ENCODE measurements at regions not wholly inside any gene's neighbourhood (a gene's known extent, or its start where the extent isn't known, plus 50 kb on each side); places are given as distances from the start of the nearest gene placed in this dataset.

DNA sequence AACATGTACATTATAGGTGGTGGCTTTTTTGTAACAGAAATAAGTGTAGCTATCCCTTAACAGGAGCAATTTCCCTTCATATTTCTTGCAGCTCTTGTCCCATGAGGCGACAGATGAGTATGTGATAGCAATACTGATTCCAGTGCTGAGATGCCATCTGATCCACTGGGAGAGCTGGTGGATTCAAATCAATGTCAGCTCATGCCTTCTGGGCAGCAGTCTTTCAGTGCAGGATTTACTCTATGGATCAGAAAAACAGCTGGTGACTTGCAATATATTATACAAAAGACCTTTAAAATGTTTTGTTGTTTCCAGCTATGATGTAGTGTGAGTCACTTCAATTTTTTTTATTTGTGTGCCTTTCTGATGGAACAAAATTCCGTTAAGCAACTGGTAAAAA is 259.9 kb upstream of the SASH1 start:
- no peak overlapping the region for H2AK5ac ChIP-seq (ENCODE audit: low read depth, low read length)
- no peak overlapping the region for H2BK15ac ChIP-seq (ENCODE audit: low read depth, low read length)
- H4K5ac ChIP-seq (ENCODE audit: low read depth, low read length): no peak overlapping the region
- no peaks in the 10 kb centered on the region for H3K9me1 ChIP-seq (ENCODE audit: insufficient read depth, low read length)
- no peaks in the 10 kb centered on the region for H3K9me3 ChIP-seq (ENCODE audit: control insufficient read depth, insufficient read depth, low read length)
- H3K4me2 ChIP-seq (ENCODE audit: low read depth, low read length): no peak overlapping the region
- no peak overlapping the region for H2BK20ac ChIP-seq (ENCODE audit: low read depth, low read length)
- H3K23ac ChIP-seq (ENCODE audit: low read depth, low read length): no peak overlapping the region
- H3K79me1 ChIP-seq (ENCODE audit: low read depth in 1 of 2, low read length in 2 of 2): no peaks in the 10 kb centered on the region
- ChIA-PET CTCF (no interaction called here), POLR2A (ENCODE audit: unreplicated experiment) (no interaction called here)
- H4K8ac ChIP-seq (ENCODE audit: low read depth in 2 of 2, low read length in 2 of 2): no peak overlapping the region
- intact Hi-C loops (cut with micrococcal nuclease): no loop called here
- H4K20me1 ChIP-seq (ENCODE audit: insufficient read depth, low read length): no peaks in the 10 kb centered on the region
- H3K18ac ChIP-seq (ENCODE audit: low read depth, low read length): no peak overlapping the region
- 40% methylated on average over 1 of the region's 2 CpGs; no CpG with 5 or more reads in 1 of the 2 experiments for WGBS, 2 experiments (ENCODE audit: extremely low coverage in 2 of 2, insufficient read length in 1 of 2)
- H2BK120ac ChIP-seq (ENCODE audit: low read depth, low read length): no peak overlapping the region
- H2BK5ac ChIP-seq (ENCODE audit: low read depth, low read length, poor library complexity, severe bottlenecking): no peak overlapping the region
- ATAC-seq (ENCODE audit: low read depth) (no peak), DNase-seq (no peak)
- H3K27ac ChIP-seq (ENCODE audit: insufficient read depth, low read length): no peak overlapping the region
- H4K91ac ChIP-seq (ENCODE audit: insufficient read depth, low read depth, low read length): no peak overlapping the region
- no peak overlapping the region for H3K56ac ChIP-seq (ENCODE audit: extremely low read depth, insufficient read depth, low read length)
- H3K36me3 ChIP-seq (ENCODE audit: control insufficient read depth, insufficient read depth, low read length): no peaks in the 10 kb centered on the region
- H3K14ac ChIP-seq (replicated peaks; ENCODE audit: low read depth, low read length): no peak overlapping the region
- H3K4me3 ChIP-seq (ENCODE audit: insufficient read depth, low read depth, low read length): no peak overlapping the region
- in situ Hi-C loops (cut with MboI; ENCODE audit: low sequenced_read_pairs): no loop called here
- TF ChIP-seq BHLHE40 (IDR thresholded peaks at IDR 0.05; ENCODE audit: low read depth, low read length): no peak
- TF ChIP-seq, protein P1, sequence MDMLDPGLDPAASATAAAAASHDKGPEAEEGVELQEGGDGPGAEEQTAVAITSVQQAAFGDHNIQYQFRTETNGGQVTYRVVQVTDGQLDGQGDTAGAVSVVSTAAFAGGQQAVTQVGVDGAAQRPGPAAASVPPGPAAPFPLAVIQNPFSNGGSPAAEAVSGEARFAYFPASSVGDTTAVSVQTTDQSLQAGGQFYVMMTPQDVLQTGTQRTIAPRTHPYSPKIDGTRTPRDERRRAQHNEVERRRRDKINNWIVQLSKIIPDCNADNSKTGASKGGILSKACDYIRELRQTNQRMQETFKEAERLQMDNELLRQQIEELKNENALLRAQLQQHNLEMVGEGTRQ (IDR thresholded peaks at IDR 0.05; ENCODE audit: low read depth, low read length): no peak
- TF ChIP-seq RCOR1 (IDR thresholded peaks at IDR 0.05; ENCODE audit: insufficient replicate concordance, low read length): no peak
- no peak for TF ChIP-seq MAZ (IDR thresholded peaks at IDR 0.05; ENCODE audit: borderline replicate concordance, low read depth, low read length)
- no peaks in the 10 kb centered on the region for H3K4me1 ChIP-seq (ENCODE audit: control insufficient read depth, insufficient read depth, low read length)
- no peak overlapping the region for H3K9ac ChIP-seq (ENCODE audit: low read depth, low read length)
- H3K4ac ChIP-seq (ENCODE audit: low read depth, low read length): no peak overlapping the region
- dilution Hi-C loops (cut with HindIII; ENCODE audit: low sequenced_read_pairs, unreplicated experiment): no loop called here
- H2AFZ ChIP-seq (replicated peaks; ENCODE audit: low read length, poor library complexity): no peak overlapping the region
- BruUV-seq (replicated peaks): no TSS peak
- no peaks in the 10 kb centered on the region; the same call in none of the 2 replicates for H3K27me3 ChIP-seq (ENCODE audit: control insufficient read depth, insufficient read depth, low read length)
- no peak overlapping the region for H2AK9ac ChIP-seq (replicated peaks; ENCODE audit: low read depth, low read length, poor library complexity)

Measured in IMR-90 (cell line).